HG03135 (cell line): ENCODE measurements at regions not wholly inside any gene's neighbourhood (a gene's known extent, or its start where the extent isn't known, plus 50 kb on each side); places are given as distances from the start of the nearest gene placed in this dataset.

ENCODE experiments used
- ATAC-seq: cut with Tn5 transposase; IDR thresholded peaks from one replicate; pipeline ENCODE4 v1.9.1; 2021; ENCODE audit warnings: mild to moderate bottlenecking, moderate library complexity; ENCODE audit not compliant: unreplicated experiment

DNA sequence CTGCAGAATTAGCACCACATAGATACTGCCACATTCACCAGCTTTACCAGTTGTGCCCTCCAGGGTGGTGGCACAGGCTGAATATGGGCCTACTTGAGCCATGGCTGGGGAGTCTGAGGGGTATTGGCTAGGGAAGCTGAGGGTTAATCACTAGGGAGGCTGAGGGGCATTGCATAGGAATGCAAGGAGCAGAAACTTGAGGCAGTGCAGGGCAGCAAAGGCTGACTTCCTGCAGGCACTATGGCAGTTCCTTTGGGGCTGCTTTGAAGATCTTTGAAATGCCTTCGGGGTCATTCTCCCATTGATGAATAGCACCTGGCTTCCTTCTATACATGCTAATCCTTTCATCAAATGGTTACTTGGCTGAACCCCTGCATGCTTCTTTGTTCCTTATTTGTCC lies 171.5 kb downstream of the RCN1 start:
- ATAC-seq: no peak

GRCh38 chr11:32265911-32266310 lies 169.4 kb downstream of the WT1 start:
- no peak for ATAC-seq

DNA sequence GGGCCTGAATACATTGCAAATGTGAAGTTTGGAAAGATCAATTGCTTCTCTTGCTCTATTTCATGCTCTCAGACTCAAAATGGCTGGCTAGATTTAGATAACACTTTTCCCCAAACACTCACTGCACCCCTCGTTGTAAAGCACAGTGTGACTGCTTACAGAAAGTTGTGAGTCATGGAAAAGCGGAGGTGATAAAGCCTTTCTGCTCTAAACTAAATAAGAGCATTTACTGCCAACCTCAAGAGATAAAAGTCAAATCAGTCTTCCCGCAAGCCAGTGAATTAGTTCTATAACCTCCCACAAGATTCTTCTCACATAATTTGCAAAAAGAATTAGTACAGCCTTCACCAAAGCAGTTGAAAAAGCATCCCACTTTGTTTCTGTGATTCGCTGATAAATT lies 168.7 kb downstream of the WT1 start:
- ATAC-seq: no peak

DNA sequence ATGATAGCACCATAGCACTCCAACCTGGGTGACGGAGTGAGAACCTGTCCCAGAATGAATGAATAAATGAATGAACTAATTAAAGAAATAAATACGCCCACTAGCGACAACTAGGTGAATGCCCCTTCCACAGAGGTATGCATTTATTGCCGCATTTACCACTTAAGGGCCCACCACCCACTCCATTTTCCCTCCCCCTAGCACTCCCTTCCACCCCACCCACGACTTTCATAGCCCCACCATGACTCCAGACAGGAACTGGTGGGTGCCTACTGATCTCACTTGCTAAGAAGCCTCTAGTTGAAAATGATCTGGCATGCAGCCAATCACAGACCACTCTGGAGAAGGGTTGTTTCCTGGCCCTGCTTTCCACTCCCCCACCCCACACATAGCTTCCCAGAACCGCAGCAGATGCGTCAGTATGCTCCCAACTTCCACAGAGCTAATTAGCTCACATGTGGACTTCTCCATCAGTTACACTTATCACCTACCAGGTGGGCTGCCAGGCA lies 167.6 kb downstream of the WT1 start:
- no peak for ATAC-seq

- no peak for ATAC-seq
Measured at GRCh38 chr11:32273931-32274330, 161.4 kb downstream of the WT1 start.

- ATAC-seq: no peak
Measured at GRCh38 chr11:32279672-32280071, 155.7 kb downstream of the WT1 start.

- no peak for ATAC-seq
Measured at GRCh38 chr11:32280339-32280738, 155.0 kb downstream of the WT1 start.

DNA sequence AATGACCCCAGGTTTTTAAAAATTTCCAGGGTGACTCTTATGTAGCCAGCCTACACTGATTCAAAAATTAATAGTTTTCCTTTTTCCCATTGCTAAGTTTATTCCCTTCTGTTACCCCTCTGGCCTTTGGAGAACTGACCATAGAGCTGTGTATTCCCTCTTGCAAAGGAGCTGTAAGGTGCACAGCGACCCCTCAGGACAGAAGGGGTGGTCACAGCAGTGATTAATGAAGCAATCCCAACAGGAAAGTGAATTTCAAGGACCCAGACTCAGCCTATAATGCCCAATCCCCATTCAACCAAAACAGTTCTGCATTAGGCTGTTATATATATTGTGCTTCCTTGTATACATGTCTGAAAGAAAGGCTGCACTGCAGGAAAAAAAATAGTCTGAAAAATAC lies 147.1 kb downstream of the WT1 start:
- no peak for ATAC-seq

GRCh38 chr11:32289701-32290100 lies 145.6 kb downstream of the WT1 start:
- no peak for ATAC-seq

DNA sequence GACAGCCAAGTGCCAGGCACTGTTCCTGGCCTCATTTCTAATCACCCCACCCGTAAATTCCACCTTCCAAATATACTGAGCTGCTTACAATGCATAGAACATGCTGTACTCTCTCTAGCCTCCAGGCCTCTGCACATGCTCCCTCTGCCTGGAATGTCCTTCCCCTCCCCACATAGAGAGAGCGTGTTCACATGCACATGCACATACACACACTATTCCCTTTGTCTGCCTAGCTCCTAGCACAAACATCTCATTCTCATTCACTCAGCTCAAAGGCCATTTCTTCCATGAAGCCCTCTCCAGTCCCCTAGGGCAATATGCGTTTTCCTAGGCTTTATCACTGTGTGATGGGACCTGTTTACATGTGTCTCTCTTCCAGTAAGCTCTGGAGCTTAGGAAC lies 144.6 kb downstream of the WT1 start:
- ATAC-seq: no peak

DNA sequence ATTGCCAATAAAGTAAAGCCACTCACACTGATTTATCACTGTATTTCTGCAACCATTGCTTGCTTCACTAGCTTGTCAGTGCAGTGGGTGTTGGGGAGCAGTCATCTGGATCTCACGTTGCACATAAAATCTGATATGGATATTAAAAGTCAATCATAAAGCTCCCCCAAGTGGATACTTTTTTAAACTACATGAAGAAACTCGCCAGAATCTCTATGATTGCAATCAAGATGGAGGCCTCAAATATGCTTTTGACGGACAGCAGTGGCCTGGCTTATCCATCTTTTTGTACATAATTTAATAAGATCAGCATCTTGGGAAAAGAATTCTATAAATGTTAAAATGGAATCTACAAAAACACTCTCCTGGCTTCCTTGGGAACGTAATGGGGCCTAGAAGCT lies 137.7 kb downstream of the WT1 start:
- ATAC-seq: no peak

- no peak for ATAC-seq
Measured at GRCh38 chr11:32302826-32303225, 132.5 kb downstream of the WT1 start.

DNA sequence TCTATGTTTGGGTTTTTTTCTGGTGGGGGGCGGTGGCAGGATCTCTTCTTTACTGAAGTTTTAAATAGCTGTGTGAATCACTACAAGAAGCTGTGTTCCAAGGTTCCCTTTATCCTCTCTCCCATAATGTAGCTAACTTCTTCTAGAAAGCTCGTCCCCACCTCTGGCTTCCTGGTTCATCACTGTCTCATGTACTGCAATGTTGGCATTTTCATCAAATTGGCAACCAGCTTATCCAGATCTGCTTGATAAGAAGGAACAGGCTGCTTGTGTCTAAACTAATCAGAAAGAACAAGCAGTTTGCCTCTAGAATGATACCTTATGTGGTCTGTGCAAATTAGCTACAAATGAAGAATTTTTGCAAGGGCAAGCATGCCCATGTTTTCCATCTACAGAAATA lies 130.8 kb downstream of the WT1 start:
- no peak for ATAC-seq

DNA sequence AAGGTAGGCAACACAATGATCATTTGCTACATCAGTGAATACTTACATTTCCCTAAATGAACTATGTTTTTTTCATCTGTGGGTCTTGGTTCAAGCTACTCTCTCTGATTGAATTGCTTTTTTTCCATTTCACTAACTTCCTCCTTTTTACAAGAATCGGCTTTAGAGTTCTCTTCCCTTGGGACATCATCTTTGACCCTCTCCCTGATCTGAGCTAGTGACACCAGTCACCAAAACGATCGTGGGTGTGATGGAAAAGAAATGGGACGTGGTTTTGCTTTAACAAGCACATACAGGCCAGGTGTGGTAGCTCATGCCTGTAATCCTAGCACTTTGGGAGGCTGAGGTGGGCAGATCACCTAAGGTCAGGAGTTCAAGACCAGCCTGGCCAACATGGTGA lies 129.9 kb downstream of the WT1 start:
- ATAC-seq: no peak

GRCh38 chr11:32307471-32307870 lies 127.9 kb downstream of the WT1 start:
- ATAC-seq: no peak

DNA sequence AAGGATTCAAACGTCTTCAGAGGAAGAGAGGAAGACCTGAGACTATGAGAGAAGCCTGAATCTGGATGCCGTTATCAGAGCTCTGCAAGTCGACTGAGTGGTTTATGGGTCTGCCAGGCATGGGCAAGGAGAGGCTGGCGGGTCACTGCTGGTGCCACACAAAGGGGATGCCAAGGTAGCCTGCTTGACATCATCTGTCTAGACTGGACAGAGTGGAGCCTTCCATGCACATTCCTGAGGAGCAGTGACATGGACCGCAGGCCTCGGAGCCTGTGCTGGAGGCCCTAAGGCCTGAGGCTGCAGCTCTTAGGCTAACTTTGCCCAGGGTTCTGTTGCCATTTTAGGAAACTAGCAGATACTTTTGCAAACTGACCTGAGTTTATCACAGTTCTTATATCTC lies 127.4 kb downstream of the WT1 start:
- no peak for ATAC-seq

- no peak for ATAC-seq
Measured at GRCh38 chr11:32309530-32310213, 125.7 kb downstream of the WT1 start.

GRCh38 chr11:32310214-32310601 lies 125.1 kb downstream of the WT1 start:
- ATAC-seq: no peak

DNA sequence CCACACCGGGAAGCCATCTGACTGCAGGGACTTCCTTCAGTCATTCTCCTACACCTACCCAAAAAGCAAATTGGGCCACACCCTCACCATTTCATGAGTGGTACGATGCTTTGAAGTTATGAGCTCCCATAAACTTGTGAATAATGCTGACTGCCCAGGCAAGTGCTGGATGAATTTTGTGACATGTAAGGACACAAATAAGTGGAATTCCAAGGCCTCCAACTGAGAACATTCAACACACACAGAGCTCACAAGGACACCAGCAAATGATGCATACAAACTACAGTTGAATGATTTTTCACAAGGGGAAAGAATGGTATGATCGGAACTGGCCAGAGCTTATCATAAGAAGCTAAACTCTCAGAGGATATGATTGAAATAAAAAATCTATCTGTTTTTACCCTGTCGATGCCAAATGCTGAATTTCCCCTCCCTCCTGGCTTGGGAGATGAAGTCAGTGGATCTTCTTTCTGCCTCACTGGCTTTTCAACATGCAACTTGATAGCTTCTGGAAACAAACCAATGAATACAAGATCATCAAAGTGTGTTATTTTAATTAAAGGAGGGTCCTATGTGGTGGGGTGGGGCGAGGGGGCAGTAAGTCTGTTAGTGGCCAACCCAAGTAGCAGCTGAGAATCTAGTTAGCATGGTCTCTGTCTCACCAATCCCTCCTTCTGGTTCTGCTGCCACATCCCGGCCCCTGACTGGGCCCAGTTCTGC lies 123.8 kb downstream of the WT1 start:
- no peak for ATAC-seq

- ATAC-seq: no peak
Measured at GRCh38 chr11:32312206-32312817, 123.0 kb downstream of the WT1 start.

DNA sequence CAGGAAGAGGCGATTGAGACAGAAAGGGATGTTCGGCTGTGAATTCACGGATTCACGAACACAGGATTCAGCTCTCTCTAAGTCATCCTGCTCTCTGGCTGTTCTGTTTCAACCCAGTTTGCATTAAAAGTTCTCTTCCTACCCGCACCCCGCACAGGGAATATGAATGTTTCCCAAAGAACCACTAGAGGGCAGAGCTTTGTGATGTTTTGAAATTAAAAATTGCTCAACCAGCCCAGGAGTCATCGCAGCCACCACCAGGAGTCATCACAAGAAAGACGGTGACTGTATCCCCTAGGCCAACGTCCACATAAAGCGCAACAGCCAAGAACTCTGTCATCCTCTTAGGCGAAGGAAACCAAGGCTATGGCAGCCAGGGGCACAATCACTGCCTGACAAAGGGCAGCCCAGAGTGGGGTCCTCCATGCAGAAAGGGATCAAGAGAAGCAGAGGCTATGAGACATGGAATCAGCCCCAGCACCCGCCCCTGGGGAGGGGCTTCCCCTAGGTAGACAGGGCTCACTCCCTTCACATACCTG lies 122.4 kb downstream of the WT1 start:
- ATAC-seq: no peak

GRCh38 chr11:32313477-32313876 lies 121.9 kb downstream of the WT1 start:
- ATAC-seq: no peak
